Erythroblast (primary cell): ENCODE measurements at regions not wholly inside any gene's neighbourhood (a gene's known extent, or its start where the extent isn't known, plus 50 kb on each side); places are given as distances from the start of the nearest gene placed in this dataset.

Source experiments
- GATA1 ChIP-seq: IDR thresholded peaks from 2 replicates; pipeline ENCODE4 v1.6.1; 2011; ENCODE audit warnings: low read depth, mild to moderate bottlenecking, control low read depth, low read length, moderate library complexity
- POLR2A ChIP-seq: IDR thresholded peaks from 2 replicates; pipeline ENCODE4 v1.6.1; 2011; ENCODE audit warnings: mild to moderate bottlenecking, low read length

DNA sequence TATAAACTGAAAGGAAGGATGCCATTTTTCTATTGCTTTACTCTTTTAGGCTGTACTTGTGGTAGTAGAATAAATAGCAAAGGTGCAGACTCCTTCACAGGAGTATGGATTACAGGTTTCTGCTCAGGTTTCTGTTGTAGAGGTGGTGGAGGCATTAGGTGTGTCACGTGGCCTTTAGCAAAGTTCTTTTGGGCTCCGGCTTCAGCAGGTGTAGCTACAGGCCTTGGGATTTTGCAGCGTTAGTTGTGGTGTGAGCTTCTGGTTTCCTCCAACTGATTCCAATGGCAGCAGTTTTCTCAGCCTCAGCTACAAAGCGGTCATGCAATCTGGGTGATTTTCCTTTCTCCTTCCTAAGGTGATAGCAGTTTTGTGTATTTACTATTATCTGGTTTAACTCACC, 255.8 kb upstream of the GK2 start:
- TF ChIP-seq POLR2A (no peak), GATA1 (no peak)
